ENCODE measurements at regions not wholly inside any gene's neighbourhood (a gene's known extent, or its start where the extent isn't known, plus 50 kb on each side); places are given as distances from the start of the nearest gene placed in this dataset.

- peak overlapping the region; percentile 82 for H2AFZ ChIP-seq
- no peak overlapping the region for H3K4me3 ChIP-seq (ENCODE audit: low read depth, low read length)
- H3K9ac ChIP-seq = no peak overlapping the region
- H3K4me1 ChIP-seq = peaks cover 29% of the 10 kb centered on the region
- H3K4me2 ChIP-seq (ENCODE audit: low read length) = peak overlapping the region; percentile 32
- peak overlapping the region; percentile 78 for H3K27ac ChIP-seq
- no peaks in the 10 kb centered on the region for H3K36me3 ChIP-seq (ENCODE audit: control insufficient read depth, insufficient read depth, low read length)
- H3K27me3 ChIP-seq (ENCODE audit: control insufficient read depth, insufficient read depth, low read length) = no peaks in the 10 kb centered on the region
- no peaks in the 10 kb centered on the region for H3K79me2 ChIP-seq
- TF ChIP-seq CTCF (IDR thresholded peaks at IDR 0.05) = no peak
- H3K9me3 ChIP-seq (ENCODE audit: control insufficient read depth, low read length) = no peaks in the 10 kb centered on the region
Measured at GRCh38 chr17:62892870-62893338, 73.1 kb upstream of the TANC2 start.

- H3K4me1 ChIP-seq = peaks cover 28% of the 10 kb centered on the region
- H3K9ac ChIP-seq = no peak overlapping the region
- no peak for TF ChIP-seq CTCF (IDR thresholded peaks at IDR 0.05)
- peak overlapping the region; percentile 82 for H2AFZ ChIP-seq
- H3K4me2 ChIP-seq (ENCODE audit: low read length) = peak overlapping the region; percentile 32
- H3K4me3 ChIP-seq (ENCODE audit: low read depth, low read length) = no peak overlapping the region
- H3K27ac ChIP-seq = peak overlapping the region; percentile 78
- no peaks in the 10 kb centered on the region for H3K27me3 ChIP-seq (ENCODE audit: control insufficient read depth, insufficient read depth, low read length)
- no peaks in the 10 kb centered on the region for H3K79me2 ChIP-seq
- no peaks in the 10 kb centered on the region for H3K36me3 ChIP-seq (ENCODE audit: control insufficient read depth, insufficient read depth, low read length)
- H3K9me3 ChIP-seq (ENCODE audit: control insufficient read depth, low read length) = no peaks in the 10 kb centered on the region
Measured at GRCh38 chr17:62892061-62892675, 73.9 kb upstream of the TANC2 start.

GRCh38 chr17:62891659-62892058, 74.4 kb upstream of the TANC2 start:
- Histone ChIP-seq H3K9me3 (ENCODE audit: control insufficient read depth, low read length) (no peaks in the 10 kb centered on the region), H2AFZ (peak overlapping the region; percentile 82), H3K4me1 (peaks cover 28% of the 10 kb centered on the region), H3K4me2 (ENCODE audit: low read length) (no peak overlapping the region), H3K27me3 (ENCODE audit: control insufficient read depth, insufficient read depth, low read length) (no peaks in the 10 kb centered on the region), H3K9ac (no peak overlapping the region), H3K27ac (peak overlapping the region; percentile 78), H3K36me3 (ENCODE audit: control insufficient read depth, insufficient read depth, low read length) (no peaks in the 10 kb centered on the region), H3K4me3 (ENCODE audit: low read depth, low read length) (no peak overlapping the region), H3K79me2 (no peaks in the 10 kb centered on the region)
- TF ChIP-seq CTCF (IDR thresholded peaks at IDR 0.05) = no peak

GRCh38 chr17:62888765-62889164, 77.3 kb upstream of the TANC2 start:
- Histone ChIP-seq H3K4me3 (ENCODE audit: low read depth, low read length) (no peak overlapping the region), H3K27me3 (ENCODE audit: control insufficient read depth, insufficient read depth, low read length) (no peaks in the 10 kb centered on the region), H3K27ac (no peak overlapping the region), H2AFZ (no peak overlapping the region), H3K9me3 (ENCODE audit: control insufficient read depth, low read length) (no peaks in the 10 kb centered on the region), H3K36me3 (ENCODE audit: control insufficient read depth, insufficient read depth, low read length) (no peaks in the 10 kb centered on the region), H3K4me1 (peaks cover 19% of the 10 kb centered on the region), H3K9ac (no peak overlapping the region), H3K4me2 (ENCODE audit: low read length) (no peak overlapping the region), H3K79me2 (no peaks in the 10 kb centered on the region)
- TF ChIP-seq CTCF (IDR thresholded peaks at IDR 0.05) = no peak

- H3K4me2 ChIP-seq (ENCODE audit: low read length) = no peak overlapping the region
- H3K4me1 ChIP-seq = peaks cover 18% of the 10 kb centered on the region
- no peak overlapping the region for H2AFZ ChIP-seq
- no peaks in the 10 kb centered on the region for H3K9me3 ChIP-seq (ENCODE audit: control insufficient read depth, low read length)
- no peak overlapping the region for H3K9ac ChIP-seq
- H3K4me3 ChIP-seq (ENCODE audit: low read depth, low read length) = no peak overlapping the region
- no peak overlapping the region for H3K27ac ChIP-seq
- H3K27me3 ChIP-seq (ENCODE audit: control insufficient read depth, insufficient read depth, low read length) = no peaks in the 10 kb centered on the region
- H3K36me3 ChIP-seq (ENCODE audit: control insufficient read depth, insufficient read depth, low read length) = no peaks in the 10 kb centered on the region
- TF ChIP-seq CTCF (IDR thresholded peaks at IDR 0.05) = no peak
- no peaks in the 10 kb centered on the region for H3K79me2 ChIP-seq
Measured at GRCh38 chr17:62888148-62888547, 77.9 kb upstream of the TANC2 start.
